H1 (cell line): ENCODE measurements at regions not wholly inside any gene's neighbourhood (a gene's known extent, or its start where the extent isn't known, plus 50 kb on each side); places are given as distances from the start of the nearest gene placed in this dataset.
"Not testable (repeated sequence)": the region's sequence is repeated elsewhere in the genome, so short reads cannot be mapped to it uniquely, and the experiment has no call there.

Experiments
- CTCF ChIA-PET: fragments of 300-600 bp; sonication (Branson Sonifier 250); formaldehyde crosslinking; loops from one replicate; lab custom pipeline; 2021; ENCODE audit not compliant: partially characterized antibody; lab: Charles Lee
- POLR2A ChIA-PET: fragments of 300-600 bp; sonication (Branson Sonifier 250); formaldehyde crosslinking; loops from one replicate; lab custom pipeline; 2021; ENCODE audit warnings: inconsistent platforms; ENCODE audit not compliant: partially characterized antibody; lab: Charles Lee
- DNase-seq, 2 experiments: peaks; one replicate each; pipeline versions ENCODE4 v3.0.0 to v3.0.0-alpha.2; 2010 to 2022; ENCODE audit warnings: low spot score in 2 of 2, low read depth in 1 of 2, mixed read lengths in 1 of 2
- FAIRE-seq: peaks from 2 replicates; lab custom pipeline; 2011; peaks lifted over from hg19 to GRCh38; lab: Jason Lieb, UNC
- H2AFZ ChIP-seq: 2 replicates; pipeline ENCODE4 v1.8.1; 2012; ENCODE audit warnings: low read length, inconsistent platforms
- H2AK5ac ChIP-seq: 2 replicates; pipeline ENCODE4 v1.6.1; 2013; ENCODE audit warnings: low read depth, low read length
- H2BK120ac ChIP-seq: replicated peaks from 2 replicates; pipeline ENCODE3; 2013; ENCODE audit warnings: low read depth, low read length, inconsistent platforms
- H2BK12ac ChIP-seq: 2 replicates; pipeline ENCODE4 v1.6.1; 2013; ENCODE audit warnings: low read depth, low read length
- H2BK15ac ChIP-seq: 2 replicates; pipeline ENCODE4 v1.6.1; 2013; ENCODE audit warnings: low read length
- H2BK20ac ChIP-seq: 2 replicates; pipeline ENCODE4 v1.6.1; 2013; ENCODE audit warnings: low read length
- H2BK5ac ChIP-seq: 2 replicates; pipeline ENCODE4 v1.6.1; 2013; ENCODE audit warnings: low read depth, low read length
- H3K14ac ChIP-seq: 2 replicates; pipeline ENCODE4 v1.6.1; 2013; ENCODE audit warnings: inconsistent platforms; ENCODE audit not compliant: insufficient read length
- H3K18ac ChIP-seq: 2 replicates; pipeline ENCODE4 v1.6.1; 2013; ENCODE audit warnings: low read length; ENCODE audit errors: extremely low read depth
- H3K23ac ChIP-seq: 2 replicates; pipeline ENCODE4 v1.6.1; 2013; ENCODE audit warnings: inconsistent platforms; ENCODE audit not compliant: insufficient read length
- H3K23me2 ChIP-seq: 2 replicates; pipeline ENCODE4 v1.6.1; 2013; ENCODE audit warnings: low read depth, low read length
- H3K27ac ChIP-seq: 2 replicates; pipeline ENCODE4 v1.6.1; 2011; ENCODE audit warnings: low read depth, low read length, inconsistent platforms
- H3K27me3 ChIP-seq, 4 experiments: replicated peaks in 1 of 4; 1 replicate in 1 of 4; 2 replicates in 3 of 4; pipeline versions ENCODE4 v1.6.1 to v1.8.1; 2011 to 2013; ENCODE audit warnings: low read length in 3 of 4, mild to moderate bottlenecking in 3 of 4, inconsistent platforms in 2 of 4, mixed read lengths in 2 of 4, moderate library complexity in 1 of 4; ENCODE audit not compliant: control insufficient read depth in 3 of 4, insufficient read depth in 3 of 4; ENCODE audit errors: extremely low read depth in 1 of 4
- H3K36me3 ChIP-seq, 4 experiments: 2 replicates each; pipeline versions ENCODE4 v1.6.1 to v1.8.1; 2011 to 2013; ENCODE audit warnings: mild to moderate bottlenecking in 4 of 4, low read length in 3 of 4, moderate library complexity in 2 of 4, control low read depth in 1 of 4, inconsistent platforms in 1 of 4; ENCODE audit not compliant: insufficient read depth in 4 of 4, control insufficient read depth in 2 of 4
- H3K4ac ChIP-seq: replicated peaks from 2 replicates; pipeline ENCODE3; 2013; ENCODE audit warnings: low read length, low read depth, mixed read lengths, inconsistent platforms; ENCODE audit not compliant: insufficient read length
- H3K4me1 ChIP-seq, 4 experiments: replicated peaks in 1 of 4; 1 replicate in 1 of 4; 2 replicates in 3 of 4; pipeline versions ENCODE4 v1.6.1 to v1.8.1; 2011 to 2013; ENCODE audit warnings: low read length in 3 of 4, inconsistent platforms in 2 of 4, mixed read lengths in 1 of 4; ENCODE audit not compliant: insufficient read depth in 4 of 4, control insufficient read depth in 3 of 4
- H3K4me2 ChIP-seq, 2 experiments: 2 replicates each; pipeline versions ENCODE4 v1.6.1 to v1.8.1; 2011 to 2013; ENCODE audit warnings: low read depth in 2 of 2, low read length in 2 of 2, control low read depth in 1 of 2, inconsistent platforms in 1 of 2, mild to moderate bottlenecking in 1 of 2; ENCODE audit not compliant: insufficient read depth in 1 of 2
- H3K4me3 ChIP-seq, 4 experiments: fragments of 200-600, 300-600 bp in 1 of 4; sonication (generic), shearing (Covaris generic), sonication (Bioruptor Twin) in 1 of 4; 2 replicates each; pipeline versions ENCODE4 v1.5.1 to v1.8.1; 2011 to 2016; ENCODE audit warnings: low read length in 4 of 4, low read depth in 3 of 4, control low read depth in 2 of 4, inconsistent platforms in 2 of 4, mild to moderate bottlenecking in 2 of 4, mixed read lengths in 1 of 4, moderate library complexity in 1 of 4; ENCODE audit not compliant: insufficient read depth in 2 of 4; ENCODE audit errors: extremely low read depth in 1 of 4
- H3K56ac ChIP-seq: replicated peaks from 2 replicates; pipeline ENCODE3; 2013; ENCODE audit warnings: low read depth, mild to moderate bottlenecking, mixed read lengths, low read length, inconsistent platforms; ENCODE audit not compliant: insufficient read length
- H3K79me1 ChIP-seq: 2 replicates; pipeline ENCODE4 v1.6.1; 2013; ENCODE audit warnings: low read depth, low read length, control low read depth
- H3K79me2 ChIP-seq, 2 experiments: 2 replicates each; pipeline versions ENCODE4 v1.6.1 to v1.8.1; 2012 to 2013; ENCODE audit warnings: low read length in 2 of 2, mild to moderate bottlenecking in 2 of 2, inconsistent platforms in 1 of 2; ENCODE audit not compliant: insufficient read depth in 2 of 2, control insufficient read depth in 1 of 2
- H3K9ac ChIP-seq, 4 experiments: replicated peaks in 1 of 4; 1 replicate in 1 of 4; 2 replicates in 3 of 4; pipeline versions ENCODE4 v1.6.1 to v1.8.1; 2011 to 2013; ENCODE audit warnings: low read depth in 3 of 4, low read length in 3 of 4, control low read depth in 2 of 4, mild to moderate bottlenecking in 2 of 4, moderate library complexity in 2 of 4, inconsistent platforms in 1 of 4; ENCODE audit errors: extremely low read depth in 1 of 4
- H3K9me3 ChIP-seq, 2 experiments: 2 replicates each; pipeline versions ENCODE4 v1.6.1 to v1.8.1; 2012 to 2013; ENCODE audit warnings: mild to moderate bottlenecking in 2 of 2, moderate library complexity in 2 of 2, control low read depth in 1 of 2, inconsistent platforms in 1 of 2, low read depth in 1 of 2, low read length in 1 of 2, mixed read lengths in 1 of 2; ENCODE audit not compliant: insufficient read depth in 2 of 2
- H4K20me1 ChIP-seq, 2 experiments: replicated peaks in 1 of 2; 2 replicates each; pipeline versions ENCODE3 to v1.8.1; 2011 to 2013; ENCODE audit warnings: inconsistent platforms in 2 of 2, low read length in 2 of 2, mild to moderate bottlenecking in 1 of 2; ENCODE audit not compliant: insufficient read depth in 2 of 2, control insufficient read depth in 1 of 2
- H4K5ac ChIP-seq: 2 replicates; pipeline ENCODE4 v1.6.1; 2013; ENCODE audit warnings: low read length, low read depth, mixed read lengths, inconsistent platforms; ENCODE audit not compliant: insufficient read length
- H4K8ac ChIP-seq: 2 replicates; pipeline ENCODE4 v1.8.0; 2013; ENCODE audit warnings: mild to moderate bottlenecking, moderate library complexity, low read length, inconsistent platforms; ENCODE audit not compliant: insufficient read depth; ENCODE audit errors: extremely low read depth
- H4K91ac ChIP-seq: replicated peaks from 2 replicates; pipeline ENCODE3; 2013; ENCODE audit warnings: low read length, mixed read lengths, inconsistent platforms; ENCODE audit not compliant: insufficient read length
- WGBS, 2 experiments: shearing (Covaris generic) in 1 of 2; methylation state at CpG; one replicate each; pipeline versions ENCODE4 v1.1.6 to v1.1.7; 2013 to 2015; ENCODE audit warnings: low lambda C conversion rate in 2 of 2, mixed read lengths in 2 of 2, inconsistent platforms in 1 of 2, low coverage in 1 of 2, missing lambda C conversion rate in 1 of 2; ENCODE audit not compliant: insufficient replicate concordance in 2 of 2, insufficient coverage in 1 of 2, insufficient read length in 1 of 2; ENCODE audit errors: extremely low coverage in 1 of 2, missing lambda C conversion rate in 1 of 2; 5-methylcytosine and 5-hydroxymethylcytosine counted together

DNA sequence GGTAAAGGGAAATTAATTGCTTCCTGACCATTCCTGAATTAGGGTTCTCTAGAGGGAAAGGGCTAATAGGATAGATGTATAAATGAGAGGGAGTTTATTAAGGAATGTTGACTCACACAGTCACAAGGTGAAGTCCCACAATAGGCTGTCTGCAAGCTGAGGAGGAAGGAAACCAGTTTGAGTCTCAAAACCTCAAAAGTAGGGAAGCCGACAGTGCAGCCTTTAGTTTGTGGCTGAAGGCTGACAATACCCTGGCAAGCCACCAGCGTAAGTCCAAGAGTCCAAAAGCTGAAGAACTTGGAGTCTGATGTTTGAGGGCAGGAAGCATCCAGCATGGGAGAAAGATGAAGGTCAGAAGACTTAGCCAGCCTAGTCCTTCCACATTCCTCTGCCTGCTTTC, 1340.8 kb downstream of the RPIA start:
- H3K9me3 ChIP-seq, FAIRE-seq, DNase-seq, H3K4me2 ChIP-seq, H4K91ac ChIP-seq, H3K79me2 ChIP-seq, H3K4me1 ChIP-seq, H3K79me1 ChIP-seq, H3K23ac ChIP-seq, H3K27ac ChIP-seq, H2AK5ac ChIP-seq, H3K36me3 ChIP-seq, H3K9ac ChIP-seq, POLR2A ChIA-PET, CTCF ChIA-PET, H3K4me3 ChIP-seq, H4K8ac ChIP-seq, H3K4ac ChIP-seq, H3K18ac ChIP-seq, H4K5ac ChIP-seq, H3K14ac ChIP-seq, H2BK12ac ChIP-seq, H2BK15ac ChIP-seq, H2AFZ ChIP-seq, H4K20me1 ChIP-seq, H2BK20ac ChIP-seq, H2BK120ac ChIP-seq, H3K23me2 ChIP-seq, H3K56ac ChIP-seq, H2BK5ac ChIP-seq, H3K27me3 ChIP-seq: not testable (repeated sequence)
- 80% methylated on average over 2 of the region's 2 CpGs; no CpG with 5 or more reads in 1 of the 2 experiments for WGBS, 2 experiments
